SK-N-SH treated with all-trans-retinoic acid at 6 μM for 48 hours (cell line): ENCODE measurements at regions not wholly inside any gene's neighbourhood (a gene's known extent, or its start where the extent isn't known, plus 50 kb on each side); places are given as distances from the start of the nearest gene placed in this dataset.

Experiments used
- CREB5 ChIP-seq: fragments of 250-450 bp; sonication (Bioruptor Pico); IDR thresholded peaks from 2 replicates; pipeline ENCODE4 v1.5.1; 2020; ENCODE audit warnings: low read depth, mild to moderate bottlenecking, moderate library complexity
- CSDC2 ChIP-seq: fragments of 250-450 bp; sonication (Bioruptor Pico); IDR thresholded peaks from 2 replicates; pipeline ENCODE4 v1.5.0; 2020; ENCODE audit warnings: mild to moderate bottlenecking, moderate library complexity
- ESRRG ChIP-seq: fragments of 250-450 bp; sonication (Bioruptor Pico); IDR thresholded peaks from 2 replicates; pipeline ENCODE4 v1.6.1; 2021; ENCODE audit warnings: mild to moderate bottlenecking
- GLIS3 ChIP-seq: fragments of 250-450 bp; sonication (Bioruptor Pico); IDR thresholded peaks from 2 replicates; pipeline ENCODE4 v1.5.0; 2020; ENCODE audit warnings: mild to moderate bottlenecking, moderate library complexity
- ISL1 ChIP-seq: fragments of 250-450 bp; sonication (Bioruptor Pico); IDR thresholded peaks from 2 replicates; pipeline ENCODE4 v2.1.2; 2022; ENCODE audit warnings: mild to moderate bottlenecking, moderate library complexity
- PATZ1 ChIP-seq: fragments of 250-450 bp; sonication (Bioruptor Pico); IDR thresholded peaks from 2 replicates; pipeline ENCODE4 v1.8.0; 2020; ENCODE audit warnings: mild to moderate bottlenecking, moderate library complexity, borderline replicate concordance
- RARB ChIP-seq: fragments of 250-450 bp; sonication (Bioruptor Pico); IDR thresholded peaks from 2 replicates; pipeline ENCODE4 v1.8.0; 2021; ENCODE audit warnings: mild to moderate bottlenecking, moderate library complexity
- SNAI2 ChIP-seq: fragments of 250-450 bp; sonication (Bioruptor Pico); IDR thresholded peaks from 2 replicates; pipeline ENCODE4 v1.5.0; 2020; ENCODE audit warnings: mild to moderate bottlenecking, moderate library complexity
- TCF4 ChIP-seq: fragments of 250-450 bp; sonication (Bioruptor Pico); IDR thresholded peaks from 2 replicates; pipeline ENCODE4 v1.8.0; 2021; ENCODE audit warnings: mild to moderate bottlenecking, moderate library complexity, borderline replicate concordance
- TOX ChIP-seq: fragments of 250-450 bp; sonication (Bioruptor Pico); IDR thresholded peaks from 2 replicates; pipeline ENCODE4 v1.8.0; 2021; ENCODE audit warnings: mild to moderate bottlenecking, moderate library complexity, borderline replicate concordance
- TSHZ2 ChIP-seq: fragments of 250-450 bp; sonication (Bioruptor Pico); IDR thresholded peaks from 2 replicates; pipeline ENCODE4 v1.5.0; 2020; ENCODE audit warnings: mild to moderate bottlenecking, moderate library complexity
- ZFP3 ChIP-seq: fragments of 250-450 bp; sonication (Bioruptor Pico); IDR thresholded peaks from 2 replicates; pipeline ENCODE4 v1.5.0; 2020; ENCODE audit warnings: mild to moderate bottlenecking, moderate library complexity
- ZFP30 ChIP-seq: fragments of 450-650 bp; formaldehyde crosslinking; IDR thresholded peaks from 2 replicates; pipeline ENCODE4 v1.5.0; 2022; ENCODE audit warnings: mild to moderate bottlenecking, moderate library complexity
- ZNF565 ChIP-seq: fragments of 450-650 bp; formaldehyde crosslinking; conservative IDR thresholded peaks from 2 replicates; pipeline ENCODE4 v1.5.0; 2020; ENCODE audit warnings: low read depth, mild to moderate bottlenecking, moderate library complexity

- TF ChIP-seq TOX (CRISPR knock-in tag) = no peak
- TF ChIP-seq PATZ1 (CRISPR knock-in tag) = no peak
- TF ChIP-seq CREB5 (CRISPR knock-in tag) = no peak
- TF ChIP-seq CSDC2 = no peak
- TF ChIP-seq ZFP3 = no peak
- no peak for TF ChIP-seq SNAI2 (CRISPR knock-in tag)
- no peak for TF ChIP-seq ESRRG (CRISPR knock-in tag)
- no peak for TF ChIP-seq GLIS3 (CRISPR knock-in tag)
- TF ChIP-seq ZFP30 (CRISPR knock-in tag) = no peak
- no peak for TF ChIP-seq TCF4
- no peak for TF ChIP-seq RARB
- TF ChIP-seq ZNF565 = no peak
- no peak for TF ChIP-seq ISL1 (CRISPR knock-in tag)
- no peak for TF ChIP-seq TSHZ2 (CRISPR knock-in tag)
Observed at GRCh38 chr16:17743158-17743557, 272.4 kb upstream of the XYLT1 start.
